GM19023 (cell line): ENCODE measurements at regions not wholly inside any gene's neighbourhood (a gene's known extent, or its start where the extent isn't known, plus 50 kb on each side); places are given as distances from the start of the nearest gene placed in this dataset.

Experiments used
- ATAC-seq: cut with Tn5 transposase; IDR thresholded peaks from one replicate; pipeline ENCODE4 v1.9.1; 2021; ENCODE audit warnings: mild to moderate bottlenecking, moderate library complexity; ENCODE audit not compliant: unreplicated experiment

- ATAC-seq = no peak
Observed at GRCh38 chr10:3692387-3692999, 92.5 kb downstream of the KLF6 start.

DNA sequence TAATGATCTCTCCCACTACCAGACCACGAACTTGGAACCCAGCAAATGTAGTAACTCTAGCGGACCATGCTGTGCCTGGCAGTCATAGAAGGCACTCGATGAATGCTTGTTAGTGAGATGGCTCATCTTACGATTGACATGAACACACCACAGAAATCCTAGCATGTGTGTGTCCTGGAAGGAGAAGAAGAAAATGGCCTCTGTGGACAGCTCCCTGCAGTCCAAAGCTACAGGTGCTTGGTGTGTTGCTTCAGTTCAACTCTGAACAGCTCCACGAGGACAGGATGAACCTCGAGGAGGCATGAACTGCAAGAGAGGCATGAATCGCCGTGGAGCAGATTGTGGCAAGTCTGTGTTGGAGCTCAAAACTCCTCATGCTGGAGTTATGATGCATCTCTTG lies 93.5 kb downstream of the KLF6 start:
- no peak for ATAC-seq

DNA sequence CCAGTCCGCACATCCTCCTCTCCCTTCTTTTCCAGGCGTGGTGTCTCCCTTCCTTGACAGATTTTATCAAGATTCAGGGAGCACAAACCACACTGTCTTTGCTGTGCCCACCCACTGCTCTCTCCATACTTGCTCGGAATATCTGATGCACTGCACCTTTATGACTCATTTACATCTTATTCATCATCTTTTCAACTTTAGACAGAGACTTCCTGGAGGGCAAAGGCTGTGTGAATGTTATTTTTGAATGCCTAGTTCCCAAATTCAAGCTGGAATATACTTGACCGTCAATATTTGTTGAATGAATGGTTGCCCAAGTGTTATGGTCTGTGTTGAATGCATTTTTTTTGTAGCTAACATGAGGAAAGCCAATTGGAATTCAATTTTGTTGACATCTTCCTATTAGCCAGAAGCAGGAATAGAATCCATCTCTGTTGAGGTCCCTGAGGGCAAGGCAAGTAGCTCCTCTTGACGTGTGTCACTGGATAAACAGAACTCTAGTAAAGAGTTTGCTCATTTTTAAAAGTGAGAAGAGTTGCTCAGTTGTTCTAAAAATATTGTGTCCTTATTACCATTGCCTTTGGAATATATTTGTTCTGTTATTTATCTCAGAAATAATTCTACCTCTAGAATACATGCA lies 95.0 kb downstream of the KLF6 start:
- no peak for ATAC-seq

DNA sequence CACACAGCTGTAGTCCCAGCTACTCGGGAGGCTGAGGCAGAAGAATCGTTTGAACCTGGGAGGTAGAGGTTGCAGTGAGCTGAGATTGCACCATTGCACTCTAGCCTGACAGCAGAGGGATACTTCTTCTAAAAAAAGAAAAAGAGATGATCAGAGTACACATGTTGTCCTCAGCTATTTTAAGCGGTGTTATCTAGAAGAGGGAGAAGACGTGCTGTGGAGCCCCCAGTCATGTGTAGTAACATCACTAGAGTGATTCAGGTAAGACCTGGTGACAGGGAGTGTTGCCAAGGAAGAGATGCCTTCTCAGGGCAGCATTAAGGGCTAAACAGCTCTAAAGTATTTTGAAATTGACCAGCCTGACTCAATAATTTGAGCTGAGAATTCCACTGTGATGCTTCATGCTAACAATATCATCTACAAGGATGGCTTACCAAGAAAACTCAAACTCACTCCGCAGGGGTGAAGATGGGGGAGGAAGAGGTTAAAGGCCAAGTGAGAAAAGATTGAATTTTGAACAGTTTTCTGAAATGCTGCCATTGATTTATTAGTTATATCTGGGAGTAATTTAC lies 97.4 kb downstream of the KLF6 start:
- ATAC-seq = no peak

GRCh38 chr10:3685384-3685783 lies 99.6 kb downstream of the KLF6 start:
- no peak for ATAC-seq

DNA sequence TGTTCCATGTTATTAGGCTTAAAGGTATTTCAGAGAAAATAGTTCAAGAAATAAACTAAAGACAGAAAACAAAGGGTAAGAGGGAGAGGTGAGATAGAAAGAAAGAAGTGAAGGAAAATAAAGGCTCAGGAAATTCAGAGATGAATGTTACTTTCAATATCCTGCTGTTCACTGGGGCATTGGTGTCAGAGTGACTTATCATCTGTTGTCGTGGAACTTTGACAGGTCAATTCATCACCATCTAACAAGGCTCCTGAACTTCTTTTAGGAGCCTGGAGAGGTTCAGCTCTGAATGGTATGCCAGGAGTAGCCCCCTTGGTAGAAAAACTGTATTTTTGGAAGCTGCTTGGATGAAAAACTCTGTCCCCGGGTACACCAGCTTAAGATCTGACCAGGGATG lies 100.1 kb downstream of the KLF6 start:
- no peak for ATAC-seq

DNA sequence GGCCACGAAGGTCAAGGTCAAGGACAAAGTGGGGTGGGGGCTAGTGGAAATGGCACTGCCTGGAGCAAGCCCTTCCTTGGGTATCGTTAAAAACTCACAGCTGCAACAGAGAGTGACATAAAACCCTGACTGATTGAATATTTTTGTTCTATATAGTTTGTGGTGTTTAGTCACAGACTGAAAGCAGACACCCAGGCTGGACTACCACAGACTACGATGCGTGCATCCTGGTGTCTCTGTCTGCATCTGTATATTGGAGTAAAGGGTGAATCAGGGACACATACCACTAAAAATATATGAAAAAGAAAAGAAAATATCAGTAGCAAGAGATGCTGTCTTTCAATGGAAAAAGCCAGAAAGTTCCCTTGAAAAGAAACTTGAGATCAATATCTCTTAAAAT lies 101.4 kb downstream of the KLF6 start:
- no peak for ATAC-seq

- ATAC-seq = no peak
Observed at GRCh38 chr10:3682745-3683144, 102.3 kb downstream of the KLF6 start.

- ATAC-seq = no peak
Observed at GRCh38 chr10:3681642-3682554, 103.1 kb downstream of the KLF6 start.

GRCh38 chr10:3679950-3680629 lies 104.9 kb downstream of the KLF6 start:
- no peak for ATAC-seq

DNA sequence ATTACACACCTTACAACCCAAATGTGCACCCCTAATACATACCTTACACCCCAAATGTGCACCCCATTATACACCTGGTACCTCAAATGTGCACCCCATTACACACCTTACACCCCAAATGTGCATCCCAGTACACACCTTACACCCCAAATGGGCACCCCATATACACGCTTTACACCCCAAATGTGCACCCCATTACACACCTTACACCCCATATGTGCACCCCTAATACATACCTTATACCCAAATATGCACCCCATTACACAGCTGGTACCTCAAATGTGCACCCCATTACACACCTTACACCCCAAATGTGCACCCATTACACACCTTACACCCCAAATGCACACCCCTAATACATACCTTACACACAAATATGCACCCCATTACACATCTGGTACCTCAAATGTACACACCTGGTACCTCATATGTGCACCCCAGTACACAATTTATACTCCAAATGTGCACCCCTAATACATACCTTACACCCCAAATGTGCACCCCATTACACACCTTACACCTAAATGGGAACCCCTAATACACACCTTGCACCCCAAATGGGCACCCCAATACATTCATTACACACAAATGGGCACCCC lies 106.3 kb downstream of the KLF6 start:
- no peak for ATAC-seq

DNA sequence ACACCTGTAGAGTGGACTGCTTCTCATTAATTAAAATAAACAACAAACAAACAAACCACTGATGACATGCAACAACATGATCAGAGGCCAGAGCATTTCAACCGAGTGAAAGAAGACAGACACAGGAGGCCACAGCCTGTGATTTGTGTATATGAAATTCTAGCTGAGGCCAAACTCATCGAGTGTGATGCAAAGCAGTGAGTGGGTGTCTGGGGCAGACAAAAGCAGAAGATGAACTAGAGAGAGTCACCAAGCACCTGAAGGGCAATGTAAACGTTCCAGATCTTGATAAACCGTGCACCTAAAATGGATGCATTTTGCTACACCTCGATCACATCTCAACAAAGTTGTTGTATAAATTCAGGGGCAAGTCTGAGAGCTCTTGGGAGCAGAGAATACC lies 108.4 kb downstream of the KLF6 start:
- ATAC-seq = no peak

GRCh38 chr10:3672220-3672619 lies 112.8 kb downstream of the KLF6 start:
- no peak for ATAC-seq

- no peak for ATAC-seq
Observed at GRCh38 chr10:3671386-3671955, 113.5 kb downstream of the KLF6 start.

DNA sequence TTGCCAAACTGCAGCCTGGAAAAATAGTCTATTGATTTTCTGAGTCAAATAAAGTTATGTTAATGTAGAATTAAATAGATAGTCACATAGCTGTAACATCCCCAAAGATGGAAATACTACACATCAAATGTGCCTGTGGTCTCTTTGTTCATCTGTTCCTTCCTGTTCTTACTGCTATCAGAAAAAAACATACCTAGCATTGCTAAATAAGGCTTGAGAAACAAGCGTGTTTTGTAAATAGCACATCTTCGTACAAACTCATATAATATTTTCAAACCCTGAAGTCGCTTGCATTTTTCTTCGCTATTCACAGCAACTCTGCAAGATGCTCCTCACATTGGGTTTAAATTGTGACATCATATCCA lies 116.1 kb downstream of the KLF6 start:
- ATAC-seq = no peak

- no peak for ATAC-seq
Observed at GRCh38 chr10:3668276-3668965, 116.6 kb downstream of the KLF6 start.

DNA sequence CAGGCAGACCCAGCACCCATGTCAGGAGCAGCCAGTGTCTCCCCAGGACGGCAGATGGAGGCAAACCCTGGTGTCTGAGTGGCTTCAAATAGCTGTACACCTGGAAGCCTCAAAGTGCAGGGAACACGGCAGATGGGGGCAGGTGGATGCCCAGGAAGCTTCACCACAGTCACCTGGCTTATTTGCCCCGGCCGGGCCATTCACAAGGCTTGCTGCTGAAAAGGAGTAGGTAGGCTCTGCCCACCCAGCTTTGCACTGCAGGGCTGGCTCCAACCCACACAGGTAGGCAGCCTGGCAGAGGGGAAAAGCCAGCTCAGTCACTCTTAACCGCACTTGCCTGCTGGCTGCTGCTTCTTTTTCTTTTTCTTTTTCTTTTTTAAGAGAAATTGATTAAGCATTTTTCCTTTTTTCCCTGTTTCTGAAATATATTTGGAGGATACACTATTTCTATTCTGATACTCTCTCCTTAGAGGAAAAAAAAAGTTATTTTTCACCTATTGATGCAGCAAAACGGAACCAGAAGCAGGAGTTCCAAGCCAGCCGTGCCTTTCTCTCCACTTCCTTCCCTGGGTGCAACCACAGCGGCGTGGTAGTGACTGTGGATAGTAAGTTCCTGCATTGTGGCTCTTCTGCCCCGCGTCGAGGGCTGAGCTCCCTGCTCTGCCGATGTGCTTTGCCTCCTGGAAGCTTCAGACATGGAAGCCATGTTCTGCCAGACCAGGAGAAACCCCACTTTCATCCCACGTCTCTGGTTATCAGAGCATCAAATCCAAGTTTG lies 118.3 kb downstream of the KLF6 start:
- no peak for ATAC-seq

GRCh38 chr10:3665316-3665908 lies 119.6 kb downstream of the KLF6 start:
- no peak for ATAC-seq

GRCh38 chr10:3662775-3663174 lies 122.2 kb downstream of the KLF6 start:
- no peak for ATAC-seq
